HG02943 (cell line): ENCODE measurements at regions not wholly inside any gene's neighbourhood (a gene's known extent, or its start where the extent isn't known, plus 50 kb on each side); places are given as distances from the start of the nearest gene placed in this dataset.
"Not testable (repeated sequence)": the region's sequence is repeated elsewhere in the genome, so short reads cannot be mapped to it uniquely, and the experiment has no call there.

Experiments used
- ATAC-seq: cut with Tn5 transposase; IDR thresholded peaks from one replicate; pipeline ENCODE4 v1.9.1; 2021; ENCODE audit warnings: mild to moderate bottlenecking, low read depth, moderate library complexity; ENCODE audit not compliant: unreplicated experiment

DNA sequence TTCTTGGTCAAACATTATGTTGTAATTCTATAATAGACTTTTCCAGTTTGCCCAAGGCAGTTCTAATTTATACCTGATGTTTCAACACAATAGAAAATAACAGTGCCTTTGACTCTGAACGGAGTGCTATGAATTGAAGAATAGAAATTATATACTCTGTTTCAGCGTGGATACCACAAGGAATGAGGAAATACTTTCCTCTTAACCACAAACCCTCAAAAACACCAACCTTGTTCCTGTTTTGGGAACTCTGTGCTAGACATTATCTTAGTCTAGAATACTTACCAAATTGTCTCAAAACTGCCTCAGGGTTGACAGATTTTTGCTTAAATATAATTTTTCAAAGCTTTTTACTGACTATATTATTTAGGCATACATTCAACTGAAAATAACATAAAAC lies 1629.3 kb downstream of the MRPL39 start:
- ATAC-seq: no peak

DNA sequence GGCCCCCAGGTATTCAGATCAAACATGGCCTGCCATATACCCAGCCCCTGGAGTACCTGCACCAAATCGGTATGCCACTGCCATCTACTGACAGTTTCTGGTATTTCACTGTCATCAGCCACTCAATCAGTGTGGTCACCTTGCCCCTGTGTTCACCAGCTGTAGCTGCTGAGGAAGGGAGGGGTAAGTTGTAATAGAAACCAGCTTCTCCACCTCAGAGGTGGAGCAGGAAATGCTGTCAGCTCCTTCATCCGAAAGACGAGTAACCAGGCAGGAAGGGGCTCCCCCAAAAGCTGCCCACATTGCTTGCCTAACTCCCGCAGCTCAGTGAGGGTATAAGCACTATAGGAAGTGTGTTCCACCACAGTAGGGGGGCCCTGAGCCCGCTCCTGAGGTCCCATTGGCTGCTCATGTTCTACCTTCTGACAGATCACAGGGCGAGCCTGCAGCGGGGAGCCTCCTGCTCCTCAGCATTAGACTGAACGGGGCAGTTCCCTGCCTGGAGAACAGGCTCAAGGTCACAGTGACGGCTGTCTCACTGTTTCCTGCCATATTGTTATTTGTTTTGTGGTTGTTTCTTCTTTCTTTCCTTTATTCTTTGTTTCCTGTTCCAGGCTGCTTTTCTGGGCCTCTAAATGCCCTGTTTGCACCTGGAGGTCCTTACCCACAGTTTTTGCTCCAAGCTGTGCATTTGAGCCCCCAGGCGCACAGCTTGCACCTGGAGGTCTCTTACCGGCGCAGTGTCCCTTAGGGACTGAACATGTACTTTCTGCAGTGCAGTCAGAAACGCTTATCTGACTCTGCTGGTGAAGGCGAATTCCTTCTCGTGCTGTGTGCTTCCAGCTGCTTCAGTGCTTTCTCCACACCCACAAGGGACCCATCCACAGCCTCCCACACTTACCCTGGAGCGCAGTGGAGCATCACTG lies 1638.3 kb downstream of the MRPL39 start:
- ATAC-seq: peak; percentile 95

- no peak for ATAC-seq
These were observed 1639.3 kb downstream of the MRPL39 start for GRCh38 chr21:23968008-23968407.

DNA sequence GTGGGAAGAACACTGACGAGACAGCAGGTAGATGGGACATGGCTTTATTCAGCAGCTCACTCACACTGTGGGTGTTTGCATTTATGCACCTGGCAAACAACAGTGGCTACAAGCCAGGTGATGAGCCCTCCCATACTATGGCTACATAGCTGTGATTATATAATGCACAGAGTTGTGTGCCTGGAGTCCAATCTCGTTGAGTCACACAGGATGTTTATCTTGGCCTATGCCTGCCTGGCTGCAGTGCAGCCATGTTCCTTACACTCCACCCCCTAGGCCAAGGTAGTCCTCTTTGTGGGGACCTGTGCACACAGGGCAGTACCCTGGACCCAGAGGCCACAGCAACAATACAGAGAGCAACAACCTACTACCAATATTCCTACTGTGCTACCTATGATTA lies 1643.8 kb downstream of the MRPL39 start:
- ATAC-seq: no peak

DNA sequence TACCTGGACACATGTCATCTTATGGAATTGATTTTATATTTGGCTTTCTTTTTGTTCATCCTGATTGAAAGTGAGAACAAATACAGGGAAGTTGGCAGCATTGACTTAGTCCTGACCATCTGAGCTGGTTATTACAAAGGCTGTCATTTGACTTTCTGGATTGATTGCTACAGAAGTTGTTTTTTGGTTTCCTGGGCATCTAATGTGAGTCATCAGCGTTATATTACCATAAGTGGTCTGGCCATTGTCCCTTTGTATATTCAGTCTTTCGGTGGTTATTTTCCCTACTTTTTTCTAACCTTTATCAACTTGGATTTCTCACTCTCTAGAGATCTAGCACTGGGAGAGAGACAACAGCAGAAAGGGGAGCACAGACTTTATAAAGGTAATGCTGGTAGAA lies 1646.5 kb downstream of the MRPL39 start:
- ATAC-seq: no peak

DNA sequence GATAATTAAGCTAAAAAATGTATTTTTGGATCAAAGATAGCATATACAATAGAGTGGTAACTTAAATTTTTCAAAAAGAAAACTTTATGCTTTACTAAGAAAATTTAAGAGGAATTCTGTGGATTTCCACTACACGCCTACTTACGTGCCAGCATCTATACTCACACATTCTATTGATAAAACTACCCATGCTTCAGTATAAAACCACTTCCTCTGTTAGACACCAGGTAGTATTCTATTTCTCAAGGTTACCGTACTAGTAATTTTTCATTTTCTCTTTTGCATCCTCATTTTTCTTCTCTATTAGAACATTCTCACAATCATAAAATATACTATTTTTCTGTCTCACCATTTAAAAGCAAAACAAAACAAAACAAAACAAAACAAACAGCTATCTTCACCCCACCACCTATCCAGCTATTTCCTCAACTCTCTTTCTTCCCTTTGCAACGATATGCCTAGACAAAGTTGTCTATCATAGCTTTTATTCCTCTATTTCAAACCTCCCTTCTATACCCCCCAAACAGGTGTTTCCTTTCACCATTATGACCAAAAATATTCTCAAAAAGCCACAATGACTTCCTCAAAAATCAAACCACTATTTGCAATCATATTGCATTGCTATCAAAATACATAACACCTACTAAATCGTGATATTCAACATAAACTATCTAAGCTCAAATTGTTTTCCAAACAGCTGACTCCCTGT lies 1652.0 kb downstream of the MRPL39 start:
- no peak for ATAC-seq

- no peak for ATAC-seq
These were observed 1655.0 kb downstream of the MRPL39 start for GRCh38 chr21:23952269-23952668.

DNA sequence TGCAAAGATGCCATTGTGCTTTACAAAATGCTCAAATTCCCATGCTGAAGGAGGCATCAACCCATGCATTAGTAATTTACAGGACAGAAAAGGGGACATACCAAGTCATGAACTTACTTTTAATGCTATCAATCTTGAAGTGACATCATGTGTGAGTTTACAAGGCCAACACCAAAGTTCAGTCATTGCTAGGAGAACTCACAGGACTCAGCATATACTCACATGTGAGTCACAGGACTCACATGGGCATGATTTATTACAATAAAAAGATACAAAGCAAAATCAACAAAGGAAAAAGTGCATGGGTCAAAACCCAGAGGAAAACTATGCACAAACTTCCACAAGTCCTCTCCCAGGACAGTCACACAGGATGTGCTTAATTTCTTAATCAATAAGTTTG lies 1656.0 kb downstream of the MRPL39 start:
- ATAC-seq: no peak

GRCh38 chr21:23950344-23950743 lies 1656.9 kb downstream of the MRPL39 start:
- no peak for ATAC-seq

- ATAC-seq: no peak
These were observed 1657.8 kb downstream of the MRPL39 start for GRCh38 chr21:23949493-23949892.

DNA sequence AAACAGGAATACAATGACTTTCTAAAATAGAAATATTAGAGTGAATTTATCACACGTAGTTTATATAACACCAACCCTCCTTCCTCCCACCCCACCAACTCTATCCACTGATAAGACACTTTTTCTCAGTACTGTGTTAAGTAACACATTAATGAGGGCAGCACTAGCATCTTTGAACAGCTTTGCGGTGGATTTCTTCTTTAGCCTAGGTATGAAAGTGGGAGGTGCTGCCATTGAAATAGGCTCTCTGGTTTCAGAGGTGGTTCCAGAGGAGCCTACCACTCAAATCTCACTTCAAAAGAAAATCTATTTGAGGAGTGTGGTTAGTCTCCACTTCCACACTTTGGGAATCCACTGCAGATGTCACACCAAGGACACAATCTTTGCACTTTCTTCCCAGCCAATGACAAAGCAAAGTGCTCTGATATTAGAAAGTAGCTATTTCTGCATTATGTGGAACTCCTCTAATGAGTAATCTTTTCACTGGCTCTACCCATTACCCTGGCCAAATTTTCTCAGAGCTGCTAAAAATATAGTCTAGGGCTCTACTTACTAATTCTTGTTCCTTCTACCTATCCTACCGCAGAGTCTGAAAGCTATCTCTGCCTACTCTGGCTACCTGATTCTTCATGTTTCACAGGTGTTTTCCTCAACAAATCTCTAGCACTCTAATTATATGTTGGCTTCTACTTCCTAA lies 1667.8 kb downstream of the MRPL39 start:
- no peak for ATAC-seq

DNA sequence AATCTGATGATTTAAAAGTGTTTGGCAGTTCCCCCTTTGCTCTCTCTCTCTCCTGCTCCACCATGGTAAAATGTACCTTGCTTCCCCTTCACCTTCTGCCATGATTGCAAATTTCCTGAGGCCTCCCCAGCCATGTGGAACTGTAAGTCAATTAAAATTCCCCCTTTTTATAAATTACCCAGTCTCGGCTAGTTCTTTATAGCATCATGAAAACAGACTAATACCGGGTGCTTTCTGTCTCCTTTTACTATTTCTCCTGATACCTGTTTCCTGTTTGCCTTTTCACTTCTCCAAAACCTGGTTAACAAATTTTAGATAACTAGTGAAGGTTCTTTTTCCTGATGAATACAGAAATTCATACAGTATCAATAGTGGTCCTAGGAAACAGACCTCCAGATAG lies 1670.3 kb downstream of the MRPL39 start:
- no peak for ATAC-seq

DNA sequence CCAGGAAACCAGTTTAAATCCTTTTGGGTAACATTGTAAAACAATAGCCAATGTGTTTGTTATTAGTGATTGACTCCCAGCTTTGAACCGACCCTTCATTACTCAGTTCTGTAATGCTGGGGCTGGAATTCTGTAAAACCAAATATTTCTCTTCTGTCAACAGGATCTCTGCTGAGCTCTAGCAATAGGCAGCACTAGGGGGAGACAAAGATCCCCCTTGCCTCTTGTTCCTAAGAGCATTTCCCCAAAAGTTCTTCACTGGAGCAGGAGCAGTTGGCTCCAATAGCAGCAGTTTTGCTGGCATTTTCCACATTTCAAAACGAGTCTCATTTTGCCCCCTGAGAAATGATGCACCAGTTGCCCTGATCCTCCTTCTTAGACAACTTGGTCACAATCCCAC lies 1671.1 kb downstream of the MRPL39 start:
- no peak for ATAC-seq

- ATAC-seq: no peak
These were observed 1676.7 kb downstream of the MRPL39 start for GRCh38 chr21:23930565-23930964.

- ATAC-seq: not testable (repeated sequence)
These were observed 1680.9 kb downstream of the MRPL39 start for GRCh38 chr21:23926430-23926829.

GRCh38 chr21:23921670-23922418 lies 1685.4 kb downstream of the MRPL39 start:
- ATAC-seq: no peak

GRCh38 chr21:23900727-23901126 lies 1706.6 kb downstream of the MRPL39 start:
- ATAC-seq: no peak

GRCh38 chr21:23899561-23899960 lies 1707.7 kb downstream of the MRPL39 start:
- ATAC-seq: no peak

DNA sequence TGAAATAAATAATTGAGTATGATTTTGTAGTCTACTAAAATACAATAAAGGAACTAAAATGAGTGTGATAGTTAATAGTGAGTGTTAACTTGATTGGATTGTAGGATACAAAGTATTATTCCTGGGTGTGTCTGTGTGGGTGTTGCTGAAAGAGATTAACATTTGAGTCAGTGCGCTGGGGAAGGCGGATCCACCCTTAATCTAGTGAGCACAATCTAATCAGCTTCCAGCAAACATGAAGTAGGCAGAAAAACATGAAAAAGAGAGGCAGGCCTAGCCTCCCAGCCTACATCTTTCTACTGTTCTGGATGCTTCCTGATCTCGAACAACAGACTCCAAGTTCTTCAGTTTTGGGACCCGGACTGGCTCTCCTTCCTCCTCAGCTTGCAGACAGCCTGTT lies 1716.6 kb downstream of the MRPL39 start:
- no peak for ATAC-seq

- peak; percentile 55 for ATAC-seq
These were observed 1719.5 kb downstream of the MRPL39 start for GRCh38 chr21:23887725-23888306.
